ENCODE measurements at regions not wholly inside any gene's neighbourhood (a gene's known extent, or its start where the extent isn't known, plus 50 kb on each side); places are given as distances from the start of the nearest gene placed in this dataset.

DNA sequence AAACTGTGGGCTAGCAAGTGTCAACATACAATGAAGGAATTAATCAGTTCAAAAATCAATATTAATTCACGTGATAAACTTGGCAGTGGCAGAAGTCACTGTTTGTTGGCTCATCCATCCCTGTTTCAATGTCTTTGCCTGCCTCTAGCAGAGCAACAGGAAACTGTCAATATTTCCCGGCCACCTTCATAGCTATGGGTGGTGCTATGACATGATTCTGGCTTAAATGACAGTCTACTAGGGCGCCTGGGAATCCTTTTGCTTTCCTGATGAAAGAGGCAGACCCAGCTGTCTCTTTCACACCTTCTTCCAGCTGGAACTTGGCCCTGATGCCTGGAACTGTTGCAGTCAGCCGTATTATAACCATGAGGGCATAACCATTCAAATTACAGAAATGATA, 72.1 kb upstream of the DNAH5 start:
- Histone ChIP-seq H3K27me3 (ENCODE audit: insufficient read depth, poor library complexity, severe bottlenecking) (peaks cover 8% of the 10 kb centered on the region), H3K4me3 (replicated peaks; ENCODE audit: insufficient read depth, low read length) (no peak overlapping the region), H3K27ac (replicated peaks) (no peak overlapping the region)
- DNase-seq (ENCODE audit: low read depth in 1 of 2, low spot score in 1 of 2): no peak
- TF ChIP-seq POLR2AphosphoS5 (IDR thresholded peaks at IDR 0.05; ENCODE audit: low read depth) (no peak), SPI1 (IDR thresholded peaks at IDR 0.05; ENCODE audit: borderline replicate concordance, low read depth) (no peak), REST (IDR thresholded peaks at IDR 0.05; ENCODE audit: insufficient replicate concordance, low read depth) (no peak)

- Histone ChIP-seq H3K27me3 (ENCODE audit: insufficient read depth, poor library complexity, severe bottlenecking) (peaks cover 17% of the 10 kb centered on the region), H3K27ac (replicated peaks) (no peak overlapping the region), H3K4me3 (replicated peaks; ENCODE audit: insufficient read depth, low read length) (peak overlapping the region; percentile 15)
- TF ChIP-seq SPI1 (IDR thresholded peaks at IDR 0.05; ENCODE audit: borderline replicate concordance, low read depth) (no peak), POLR2AphosphoS5 (IDR thresholded peaks at IDR 0.05; ENCODE audit: low read depth) (no peak)
- TF ChIP-seq, protein P1, sequence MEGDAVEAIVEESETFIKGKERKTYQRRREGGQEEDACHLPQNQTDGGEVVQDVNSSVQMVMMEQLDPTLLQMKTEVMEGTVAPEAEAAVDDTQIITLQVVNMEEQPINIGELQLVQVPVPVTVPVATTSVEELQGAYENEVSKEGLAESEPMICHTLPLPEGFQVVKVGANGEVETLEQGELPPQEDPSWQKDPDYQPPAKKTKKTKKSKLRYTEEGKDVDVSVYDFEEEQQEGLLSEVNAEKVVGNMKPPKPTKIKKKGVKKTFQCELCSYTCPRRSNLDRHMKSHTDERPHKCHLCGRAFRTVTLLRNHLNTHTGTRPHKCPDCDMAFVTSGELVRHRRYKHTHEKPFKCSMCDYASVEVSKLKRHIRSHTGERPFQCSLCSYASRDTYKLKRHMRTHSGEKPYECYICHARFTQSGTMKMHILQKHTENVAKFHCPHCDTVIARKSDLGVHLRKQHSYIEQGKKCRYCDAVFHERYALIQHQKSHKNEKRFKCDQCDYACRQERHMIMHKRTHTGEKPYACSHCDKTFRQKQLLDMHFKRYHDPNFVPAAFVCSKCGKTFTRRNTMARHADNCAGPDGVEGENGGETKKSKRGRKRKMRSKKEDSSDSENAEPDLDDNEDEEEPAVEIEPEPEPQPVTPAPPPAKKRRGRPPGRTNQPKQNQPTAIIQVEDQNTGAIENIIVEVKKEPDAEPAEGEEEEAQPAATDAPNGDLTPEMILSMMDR (IDR thresholded peaks at IDR 0.05; ENCODE audit: insufficient read depth, low read length): no peak
- peak; percentile 5 to 55 for DNase-seq (ENCODE audit: low read depth in 1 of 2, low spot score in 1 of 2)
Observed at GRCh38 chr5:14011089-14012020, 66.9 kb upstream of the DNAH5 start.

DNA sequence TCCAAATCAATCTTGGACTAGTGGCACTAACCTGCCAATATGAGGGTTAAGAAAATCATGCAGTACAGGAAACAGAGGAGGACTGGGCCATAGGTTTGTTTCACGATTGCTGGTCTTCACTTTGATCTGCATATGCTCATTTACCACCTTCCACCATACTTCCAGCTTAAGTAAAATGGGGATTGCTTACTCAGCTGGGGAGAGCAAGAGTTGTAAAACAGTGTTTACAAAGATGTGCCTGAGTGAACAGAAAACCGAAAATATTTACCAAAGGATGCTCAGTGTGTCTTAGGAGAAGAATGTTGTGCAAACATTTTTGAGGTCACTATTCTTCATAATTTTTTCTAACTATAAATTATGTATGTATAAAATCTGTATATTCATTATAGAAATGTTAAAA, 65.1 kb upstream of the DNAH5 start:
- no peak for DNase-seq (ENCODE audit: low read depth in 1 of 2, low spot score in 1 of 2)
- Histone ChIP-seq H3K4me3 (replicated peaks; ENCODE audit: insufficient read depth, low read length) (no peak overlapping the region), H3K27me3 (ENCODE audit: insufficient read depth, poor library complexity, severe bottlenecking) (peaks cover 17% of the 10 kb centered on the region), H3K27ac (replicated peaks) (no peak overlapping the region)
- TF ChIP-seq GABPA (IDR thresholded peaks at IDR 0.05; ENCODE audit: low read depth): no peak
- TF ChIP-seq SPI1 (IDR thresholded peaks at IDR 0.05; ENCODE audit: borderline replicate concordance, low read depth): no peak
- TF ChIP-seq POLR2AphosphoS5 (IDR thresholded peaks at IDR 0.05; ENCODE audit: low read depth): no peak
- TF ChIP-seq, protein P1 (IDR thresholded peaks at IDR 0.05; ENCODE audit: insufficient read depth, low read length): no peak
- no peak for TF ChIP-seq REST (IDR thresholded peaks at IDR 0.05; ENCODE audit: insufficient replicate concordance, low read depth)

- TF ChIP-seq SPI1 (IDR thresholded peaks at IDR 0.05; ENCODE audit: borderline replicate concordance, low read depth): no peak
- TF ChIP-seq GABPA (IDR thresholded peaks at IDR 0.05; ENCODE audit: low read depth): no peak
- TF ChIP-seq, protein P1 (IDR thresholded peaks at IDR 0.05; ENCODE audit: insufficient read depth, low read length): no peak
- TF ChIP-seq REST (IDR thresholded peaks at IDR 0.05; ENCODE audit: insufficient replicate concordance, low read depth): no peak
- no peak for TF ChIP-seq POLR2AphosphoS5 (IDR thresholded peaks at IDR 0.05; ENCODE audit: low read depth)
- no peak for DNase-seq (ENCODE audit: low read depth in 1 of 2, low spot score in 1 of 2)
- H3K27ac ChIP-seq (replicated peaks): no peak overlapping the region
- peaks cover 17% of the 10 kb centered on the region for H3K27me3 ChIP-seq (ENCODE audit: insufficient read depth, poor library complexity, severe bottlenecking)
- H3K4me3 ChIP-seq (replicated peaks; ENCODE audit: insufficient read depth, low read length): no peak overlapping the region
Observed at GRCh38 chr5:14008819-14009311, 64.4 kb upstream of the DNAH5 start.

Measured in HL-60 (cell line).